SIG-M5 treated with dmso at 0.1 percent for 504 hours (cell line): ENCODE measurements at regions not wholly inside any gene's neighbourhood (a gene's known extent, or its start where the extent isn't known, plus 50 kb on each side); places are given as distances from the start of the nearest gene placed in this dataset.

Experiments
- DNase-seq: peaks from one replicate; lab custom pipeline; 2025; ENCODE audit not compliant: unreplicated experiment; lab: John Stamatoyannopoulos, UW

DNA sequence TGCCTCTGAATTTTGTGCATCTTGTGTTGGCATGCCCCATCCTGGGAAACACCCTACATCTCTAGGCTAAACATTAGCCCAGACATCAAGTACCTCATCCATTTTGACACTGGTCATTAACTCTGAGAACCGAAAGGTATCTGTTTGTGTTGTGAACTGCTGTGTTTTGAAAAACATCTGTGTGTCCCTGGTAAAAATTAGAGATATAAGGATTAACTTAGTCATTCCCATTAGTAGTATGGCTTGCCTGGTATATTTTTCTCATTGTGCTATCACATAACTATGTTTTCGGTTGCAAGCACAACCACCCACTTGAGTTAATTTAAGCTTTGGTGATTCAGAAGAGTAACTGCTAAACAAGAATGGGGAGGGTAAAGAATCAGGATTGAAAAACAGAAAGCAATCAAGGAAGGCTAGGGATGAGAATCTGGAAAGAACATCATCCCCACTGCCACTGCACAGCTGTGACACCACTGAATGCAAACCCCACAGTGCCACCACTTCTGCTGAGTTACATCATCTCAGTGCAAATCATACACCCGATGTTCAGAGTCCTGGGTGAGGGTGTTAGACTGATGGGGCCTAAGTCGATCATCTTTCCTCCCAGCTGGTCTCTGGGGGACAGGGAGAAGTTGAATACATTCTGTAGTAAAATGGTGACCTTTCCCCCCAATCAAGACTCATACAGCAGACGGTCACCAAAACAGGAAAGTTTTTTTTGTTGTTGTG lies 234.0 kb downstream of the EPHA4 start:
- no peak for DNase-seq

DNA sequence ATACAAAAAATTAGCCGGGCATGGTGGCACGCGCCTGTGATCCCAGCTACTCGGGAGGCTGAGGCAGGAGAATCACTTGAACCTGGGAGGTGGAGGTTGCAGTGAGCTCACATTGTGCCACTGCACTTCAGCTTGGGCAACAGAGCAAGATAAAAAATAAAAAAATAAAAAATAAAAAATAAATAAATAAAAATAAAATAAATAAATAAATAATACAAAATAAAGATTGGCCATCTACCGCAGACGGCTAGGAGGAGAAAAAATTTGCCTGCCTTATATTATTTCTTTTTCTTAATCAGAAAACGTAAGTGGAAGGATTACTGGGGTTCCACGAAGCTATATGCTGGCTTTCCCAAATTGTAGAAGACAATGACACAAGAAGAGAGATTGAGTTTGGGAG lies 229.7 kb downstream of the EPHA4 start:
- no peak for DNase-seq

DNA sequence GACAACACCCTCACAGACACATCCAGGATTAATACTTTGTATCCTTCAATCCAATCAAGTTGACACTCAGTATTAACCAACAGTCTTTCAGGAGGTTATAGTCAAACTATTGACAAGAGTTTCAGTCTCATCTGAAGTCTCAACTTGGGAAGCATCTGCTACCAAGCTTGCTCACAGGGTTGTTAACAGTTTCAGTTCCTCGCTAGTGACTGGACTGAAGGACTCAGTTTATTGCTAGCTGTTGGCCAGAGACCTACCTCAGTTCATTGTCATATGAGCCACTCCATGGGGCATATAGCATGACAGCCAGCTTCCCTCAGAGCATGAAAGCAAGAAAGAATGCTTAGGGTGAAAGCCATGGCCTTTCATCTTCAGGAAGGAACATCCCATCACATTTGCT lies 228.6 kb downstream of the EPHA4 start:
- DNase-seq: no peak

DNA sequence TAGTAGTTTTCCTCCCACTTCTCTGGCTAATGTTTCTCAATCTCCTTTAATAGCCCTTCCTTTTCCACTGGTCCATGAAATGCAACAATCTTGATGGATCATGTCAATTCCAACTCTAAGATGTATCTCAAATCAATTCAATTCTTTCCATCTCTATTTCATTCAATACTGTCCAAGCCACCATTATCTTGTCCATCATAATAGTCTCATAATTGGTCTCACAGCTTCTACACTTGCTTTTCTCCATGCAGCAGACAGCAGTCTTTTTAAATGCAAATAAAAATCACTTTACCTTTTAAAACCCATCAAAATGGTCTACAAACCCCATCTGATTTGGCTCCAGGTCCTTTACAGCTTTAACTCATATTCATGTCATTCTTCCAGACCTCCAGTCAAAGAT lies 226.6 kb downstream of the EPHA4 start:
- DNase-seq: no peak

DNA sequence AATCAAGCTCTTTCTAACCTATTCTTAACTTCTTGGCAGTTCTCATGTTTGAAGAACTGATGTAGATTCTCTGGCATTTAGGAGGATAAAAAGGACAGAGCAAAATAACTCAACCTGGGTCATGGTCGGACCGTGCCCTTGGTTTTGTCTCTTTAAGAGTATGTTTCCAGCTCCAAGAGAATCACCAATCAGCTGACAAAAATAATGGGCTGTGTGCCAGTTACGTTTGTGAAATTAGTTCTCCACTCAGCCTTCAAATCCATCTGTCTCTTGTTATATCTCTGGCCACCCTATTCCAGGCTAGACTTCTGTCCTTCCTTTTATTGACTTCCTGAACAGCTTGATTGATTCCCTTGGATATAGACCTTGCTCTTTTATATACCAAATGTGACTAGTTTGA lies 225.7 kb downstream of the EPHA4 start:
- no peak for DNase-seq

DNA sequence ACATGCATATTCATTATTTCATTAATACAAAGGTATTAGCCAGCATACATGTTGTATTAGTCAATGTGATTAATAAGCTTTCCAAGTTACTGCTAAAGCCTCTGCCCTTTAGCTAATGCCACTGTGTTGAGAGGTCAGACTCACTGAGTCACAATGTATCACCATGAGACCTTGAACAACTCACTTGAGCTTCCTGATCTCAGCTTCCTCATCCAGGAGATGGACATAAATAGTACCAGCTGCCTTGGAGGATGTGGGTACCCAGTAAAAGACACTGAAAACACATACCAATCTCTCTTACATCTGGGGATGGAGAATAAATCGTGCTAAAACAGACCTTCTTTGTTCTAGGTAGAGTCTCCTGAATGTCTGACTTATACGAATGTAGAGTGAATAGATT lies 224.6 kb downstream of the EPHA4 start:
- no peak for DNase-seq

DNA sequence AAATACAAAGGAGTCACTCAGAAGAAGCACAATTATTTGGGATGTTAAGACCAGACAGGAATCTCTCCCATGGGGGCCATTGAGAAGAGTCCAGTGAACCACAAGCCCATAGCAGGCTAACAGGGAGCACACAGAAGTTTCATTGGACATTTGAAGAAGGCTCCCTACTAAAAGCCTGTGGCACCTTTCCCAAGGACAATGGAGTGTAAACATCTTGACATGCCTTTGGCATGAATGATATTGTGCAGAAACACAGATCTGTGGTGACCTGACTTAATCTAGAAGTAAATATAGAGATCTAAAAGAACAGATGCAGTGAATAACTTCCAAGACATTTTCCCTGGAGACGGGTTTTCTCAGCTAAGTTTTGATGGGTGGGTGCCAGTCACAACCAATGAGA lies 221.5 kb downstream of the EPHA4 start:
- DNase-seq: no peak

DNA sequence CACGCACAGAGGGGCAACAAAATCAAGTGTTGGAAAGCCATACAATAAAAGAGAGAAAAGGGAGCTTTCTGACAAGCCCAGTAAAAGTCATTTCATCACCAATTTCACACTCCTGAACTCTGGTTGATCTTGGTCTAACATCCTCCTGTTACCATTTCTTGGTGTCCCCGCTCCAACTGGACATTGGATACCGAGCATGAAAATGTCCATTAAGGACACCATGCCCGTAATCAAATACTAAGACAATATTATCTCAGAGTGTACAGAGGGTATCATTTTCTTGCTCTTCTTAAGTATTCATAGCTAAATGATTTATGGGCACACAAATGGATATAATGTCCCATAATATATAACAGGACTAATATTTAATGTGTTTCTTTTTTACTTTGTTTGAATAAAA lies 218.9 kb downstream of the EPHA4 start:
- no peak for DNase-seq

DNA sequence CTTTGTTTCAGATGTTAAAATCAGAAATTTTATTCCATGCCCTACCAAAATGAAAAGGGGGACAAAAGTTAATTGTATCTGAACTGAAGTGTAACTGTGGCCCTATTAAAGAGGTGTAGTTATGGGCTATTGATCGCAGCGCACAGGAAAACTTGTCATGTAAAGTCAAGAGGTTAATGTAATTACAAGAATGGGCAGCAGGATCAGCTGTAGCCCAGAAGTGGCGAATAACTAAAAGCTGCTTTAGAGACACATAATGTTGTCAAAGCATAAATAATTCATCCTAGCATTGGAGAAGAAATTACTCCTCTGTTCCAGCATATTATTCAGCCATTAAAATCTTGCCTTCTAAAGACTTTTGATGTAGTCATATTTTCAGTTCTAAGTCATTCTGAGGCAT lies 211.8 kb downstream of the EPHA4 start:
- no peak for DNase-seq

DNA sequence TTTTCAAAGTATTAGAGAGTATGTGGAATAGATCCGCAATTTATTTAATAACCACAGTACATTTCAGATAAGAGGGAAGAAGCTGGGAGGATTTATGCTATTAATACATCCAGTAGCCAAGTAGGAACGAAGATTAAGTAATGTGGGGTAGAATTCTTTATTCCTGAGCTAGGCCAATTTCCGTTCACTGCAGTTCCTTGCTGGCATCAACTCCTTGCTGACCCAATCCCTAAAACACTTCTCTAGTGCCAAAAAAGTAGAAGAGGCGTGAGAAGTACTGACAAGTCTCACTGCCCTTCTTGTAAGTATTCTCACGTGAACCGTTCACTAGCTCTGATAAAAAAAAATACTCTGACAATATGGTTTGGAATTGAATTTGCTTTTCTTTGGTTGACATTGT lies 211.4 kb downstream of the EPHA4 start:
- no peak for DNase-seq

DNA sequence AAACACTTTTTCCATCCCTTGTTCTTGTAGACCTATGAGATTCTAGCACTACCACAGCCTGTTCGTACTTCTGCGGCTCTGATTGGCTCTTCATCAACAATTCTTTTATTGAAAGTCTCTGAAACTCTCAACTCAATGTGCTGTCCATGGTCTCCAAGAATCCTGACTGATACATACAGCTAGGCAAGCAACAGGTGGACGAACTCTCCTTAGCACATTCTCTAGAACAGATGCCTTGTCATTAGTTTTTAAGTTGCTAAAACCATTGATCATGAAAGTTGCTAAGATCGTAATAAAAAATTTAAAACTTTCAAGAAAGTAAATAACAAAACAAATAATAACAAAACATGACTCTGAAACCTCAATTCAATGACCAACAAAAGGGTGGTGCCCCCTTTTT lies 210.5 kb downstream of the EPHA4 start:
- DNase-seq: no peak

DNA sequence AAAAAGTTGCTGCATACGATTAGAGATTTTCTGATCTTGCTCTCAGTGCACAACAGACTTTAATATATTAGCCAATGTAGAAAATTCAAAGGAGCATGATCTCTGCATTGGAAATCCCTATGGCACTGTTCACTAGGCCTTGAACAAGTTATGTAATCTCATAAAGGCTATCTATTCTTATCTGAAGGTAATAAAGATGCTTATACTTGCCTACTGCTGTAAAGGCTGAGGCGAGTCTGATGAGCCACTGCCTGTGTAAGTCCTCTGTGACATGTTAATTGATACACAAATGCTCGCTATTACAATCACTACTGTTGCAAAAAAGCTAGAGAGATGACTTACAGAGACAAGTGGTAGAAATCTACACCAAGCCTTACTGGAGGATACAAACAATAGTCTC lies 207.4 kb downstream of the EPHA4 start:
- DNase-seq: no peak
